ENCODE measurements at regions not wholly inside any gene's neighbourhood (a gene's known extent, or its start where the extent isn't known, plus 50 kb on each side); places are given as distances from the start of the nearest gene placed in this dataset.

GRCh38 chr3:18247139-18247695 is 177.9 kb downstream of the SATB1 start:
- Histone ChIP-seq H3K27ac (no peak overlapping the region), H3K27me3 (replicated peaks) (no peaks in the 10 kb centered on the region), H3K4me1 (replicated peaks) (no peaks in the 10 kb centered on the region), H3K36me3 (no peaks in the 10 kb centered on the region), H3K9me3 (replicated peaks) (no peaks in the 10 kb centered on the region), H3K4me3 (no peak overlapping the region)
- no peak for DNase-seq (ENCODE audit: low read depth in 1 of 2, low spot score in 2 of 2)

- no peak for DNase-seq (ENCODE audit: low read depth in 1 of 2, low spot score in 2 of 2)
- H3K27ac ChIP-seq, result no peak overlapping the region
- no peaks in the 10 kb centered on the region for H3K9me3 ChIP-seq (replicated peaks)
- H3K27me3 ChIP-seq (replicated peaks), result no peaks in the 10 kb centered on the region
- no peaks in the 10 kb centered on the region for H3K4me1 ChIP-seq (replicated peaks)
- no peak overlapping the region for H3K4me3 ChIP-seq
- H3K36me3 ChIP-seq, result no peaks in the 10 kb centered on the region
Measured at GRCh38 chr3:18246336-18247060, 178.6 kb downstream of the SATB1 start.

GRCh38 chr3:18245721-18246120 is 179.4 kb downstream of the SATB1 start:
- no peaks in the 10 kb centered on the region for H3K27me3 ChIP-seq (replicated peaks)
- no peaks in the 10 kb centered on the region for H3K9me3 ChIP-seq (replicated peaks)
- DNase-seq (ENCODE audit: low read depth in 1 of 2, low spot score in 2 of 2), result no peak
- H3K36me3 ChIP-seq, result no peaks in the 10 kb centered on the region
- H3K27ac ChIP-seq, result no peak overlapping the region
- H3K4me3 ChIP-seq, result no peak overlapping the region
- no peaks in the 10 kb centered on the region for H3K4me1 ChIP-seq (replicated peaks)

GRCh38 chr3:18241837-18242236 is 183.3 kb downstream of the SATB1 start:
- Histone ChIP-seq H3K9me3 (replicated peaks) (no peaks in the 10 kb centered on the region), H3K4me3 (no peak overlapping the region), H3K4me1 (replicated peaks) (peaks cover 5% of the 10 kb centered on the region), H3K27ac (no peak overlapping the region), H3K36me3 (no peaks in the 10 kb centered on the region), H3K27me3 (replicated peaks) (no peaks in the 10 kb centered on the region)
- DNase-seq (ENCODE audit: low read depth in 1 of 2, low spot score in 2 of 2), result no peak

GRCh38 chr3:18239674-18240073 is 185.5 kb downstream of the SATB1 start:
- Histone ChIP-seq H3K4me1 (replicated peaks) (peaks cover 7% of the 10 kb centered on the region), H3K36me3 (no peaks in the 10 kb centered on the region), H3K27me3 (replicated peaks) (no peaks in the 10 kb centered on the region), H3K9me3 (replicated peaks) (no peaks in the 10 kb centered on the region), H3K27ac (no peak overlapping the region), H3K4me3 (no peak overlapping the region)
- DNase-seq (ENCODE audit: low read depth in 1 of 2, low spot score in 2 of 2), result no peak

GRCh38 chr3:18238746-18239331 is 186.3 kb downstream of the SATB1 start:
- no peak overlapping the region for H3K4me3 ChIP-seq
- H3K4me1 ChIP-seq (replicated peaks), result peaks cover 7% of the 10 kb centered on the region
- no peak for DNase-seq (ENCODE audit: low read depth in 1 of 2, low spot score in 2 of 2)
- no peaks in the 10 kb centered on the region for H3K27me3 ChIP-seq (replicated peaks)
- H3K36me3 ChIP-seq, result no peaks in the 10 kb centered on the region
- no peaks in the 10 kb centered on the region for H3K9me3 ChIP-seq (replicated peaks)
- H3K27ac ChIP-seq, result no peak overlapping the region

- Histone ChIP-seq H3K36me3 (no peaks in the 10 kb centered on the region), H3K27ac (no peak overlapping the region), H3K4me3 (no peak overlapping the region), H3K9me3 (replicated peaks) (no peaks in the 10 kb centered on the region), H3K27me3 (replicated peaks) (no peaks in the 10 kb centered on the region), H3K4me1 (replicated peaks) (peaks cover 7% of the 10 kb centered on the region)
- no peak for DNase-seq (ENCODE audit: low read depth in 1 of 2, low spot score in 2 of 2)
Measured at GRCh38 chr3:18238332-18238731, 186.8 kb downstream of the SATB1 start.

GRCh38 chr3:18237251-18238005 is 187.7 kb downstream of the SATB1 start:
- Histone ChIP-seq H3K4me1 (replicated peaks) (peaks cover 7% of the 10 kb centered on the region), H3K36me3 (no peaks in the 10 kb centered on the region), H3K27me3 (replicated peaks) (no peaks in the 10 kb centered on the region), H3K9me3 (replicated peaks) (no peaks in the 10 kb centered on the region), H3K27ac (no peak overlapping the region), H3K4me3 (no peak overlapping the region)
- no peak for DNase-seq (ENCODE audit: low read depth in 1 of 2, low spot score in 2 of 2)

GRCh38 chr3:18236726-18237125 is 188.4 kb downstream of the SATB1 start:
- DNase-seq (ENCODE audit: low read depth in 1 of 2, low spot score in 2 of 2), result no peak
- Histone ChIP-seq H3K36me3 (no peaks in the 10 kb centered on the region), H3K4me3 (no peak overlapping the region), H3K27me3 (replicated peaks) (no peaks in the 10 kb centered on the region), H3K27ac (no peak overlapping the region), H3K9me3 (replicated peaks) (no peaks in the 10 kb centered on the region), H3K4me1 (replicated peaks) (peaks cover 7% of the 10 kb centered on the region)

GRCh38 chr3:18234717-18235335 is 190.3 kb downstream of the SATB1 start:
- Histone ChIP-seq H3K9me3 (replicated peaks) (no peaks in the 10 kb centered on the region), H3K4me3 (no peak overlapping the region), H3K4me1 (replicated peaks) (peaks cover 7% of the 10 kb centered on the region), H3K27me3 (replicated peaks) (no peaks in the 10 kb centered on the region), H3K36me3 (no peaks in the 10 kb centered on the region), H3K27ac (no peak overlapping the region)
- no peak for DNase-seq (ENCODE audit: low read depth in 1 of 2, low spot score in 2 of 2)

GRCh38 chr3:18233987-18234716 is 191.0 kb downstream of the SATB1 start:
- no peaks in the 10 kb centered on the region for H3K27me3 ChIP-seq (replicated peaks)
- H3K4me1 ChIP-seq (replicated peaks), result peaks cover 7% of the 10 kb centered on the region
- H3K27ac ChIP-seq, result no peak overlapping the region
- H3K36me3 ChIP-seq, result no peaks in the 10 kb centered on the region
- H3K9me3 ChIP-seq (replicated peaks), result no peaks in the 10 kb centered on the region
- H3K4me3 ChIP-seq, result no peak overlapping the region
- DNase-seq (ENCODE audit: low read depth in 1 of 2, low spot score in 2 of 2), result no peak

GRCh38 chr3:18232317-18232716 is 192.8 kb downstream of the SATB1 start:
- Histone ChIP-seq H3K4me3 (no peak overlapping the region), H3K27ac (no peak overlapping the region), H3K36me3 (no peaks in the 10 kb centered on the region), H3K27me3 (replicated peaks) (no peaks in the 10 kb centered on the region), H3K4me1 (replicated peaks) (peaks cover 6% of the 10 kb centered on the region), H3K9me3 (replicated peaks) (no peaks in the 10 kb centered on the region)
- no peak for DNase-seq (ENCODE audit: low read depth in 1 of 2, low spot score in 2 of 2)

- no peak for DNase-seq (ENCODE audit: low read depth in 1 of 2, low spot score in 2 of 2)
- Histone ChIP-seq H3K27me3 (replicated peaks) (no peaks in the 10 kb centered on the region), H3K36me3 (no peaks in the 10 kb centered on the region), H3K4me3 (no peak overlapping the region), H3K4me1 (replicated peaks) (no peaks in the 10 kb centered on the region), H3K27ac (no peak overlapping the region), H3K9me3 (replicated peaks) (no peaks in the 10 kb centered on the region)
Measured at GRCh38 chr3:18228060-18228459, 197.1 kb downstream of the SATB1 start.
